ENCODE measurements at regions not wholly inside any gene's neighbourhood (a gene's known extent, or its start where the extent isn't known, plus 50 kb on each side); places are given as distances from the start of the nearest gene placed in this dataset.

GRCh38 chr5:1945606-1946005 lies 62.9 kb upstream of the IRX4 start:
- H2BK5ac ChIP-seq (ENCODE audit: low read depth, low read length): no peak overlapping the region
- H3K9me3 ChIP-seq (ENCODE audit: insufficient read depth in 2 of 2, low read depth in 1 of 2, low read length in 1 of 2): no peaks in the 10 kb centered on the region
- H4K8ac ChIP-seq (ENCODE audit: extremely low read depth, insufficient read depth, low read length): peak overlapping the region; percentile 2; the same call in 1 of the 2 replicates
- H4K5ac ChIP-seq (ENCODE audit: insufficient read length, low read depth, low read length): no peak overlapping the region
- no peak overlapping the region for H2BK15ac ChIP-seq (ENCODE audit: low read length)
- 87% methylated on average over 12 of the region's 13 CpGs; no CpG with 5 or more reads in 1 of the 2 experiments for WGBS, 2 experiments (ENCODE audit: extremely low coverage in 1 of 2, insufficient coverage in 1 of 2, insufficient read length in 1 of 2, insufficient replicate concordance in 2 of 2, low coverage in 1 of 2, low lambda C conversion rate in 2 of 2, missing lambda C conversion rate in 1 of 2)
- no peaks in the 10 kb centered on the region for H3K36me3 ChIP-seq (ENCODE audit: control insufficient read depth in 2 of 4, insufficient read depth in 4 of 4, low read length in 3 of 4)
- H3K79me1 ChIP-seq (ENCODE audit: low read depth, low read length): no peaks in the 10 kb centered on the region
- no peak overlapping the region for H2BK120ac ChIP-seq (replicated peaks; ENCODE audit: low read depth, low read length)
- POLR2A ChIA-PET (ENCODE audit: partially characterized antibody): no interaction called here
- H3K79me2 ChIP-seq (ENCODE audit: control insufficient read depth in 1 of 2, insufficient read depth in 2 of 2, low read length in 2 of 2): no peaks in the 10 kb centered on the region
- H3K18ac ChIP-seq (ENCODE audit: extremely low read depth, low read length): no peak overlapping the region
- H3K27me3 ChIP-seq (replicated peaks in 1 of 4; ENCODE audit: control insufficient read depth in 3 of 4, extremely low read depth in 1 of 4, insufficient read depth in 3 of 4, low read length in 3 of 4): peaks cover 0 to 3% (median 0%) of the 10 kb centered on the region in 4 experiments; a peak in 2 of 7 replicates
- CTCF ChIA-PET (ENCODE audit: partially characterized antibody): interaction anchor here (1.2 to 1.4 kb wide), 2 partner anchors 16 to 210 kb away, joined by 3 to 6 read pairs; no protein-coding TSS in a partner anchor
- H3K56ac ChIP-seq (replicated peaks; ENCODE audit: insufficient read length, low read depth, low read length): no peak overlapping the region
- no peak overlapping the region for H2AFZ ChIP-seq (ENCODE audit: low read length)
- no peak overlapping the region for H3K4me3 ChIP-seq (ENCODE audit: extremely low read depth in 1 of 4, insufficient read depth in 2 of 4, low read depth in 3 of 4, low read length in 4 of 4)
- no peak overlapping the region for H2AK5ac ChIP-seq (ENCODE audit: low read depth, low read length)
- FAIRE-seq (no peak), DNase-seq (ENCODE audit: low read depth in 1 of 2, low spot score in 2 of 2) (no peak)
- no peaks in the 10 kb centered on the region for H3K23me2 ChIP-seq (ENCODE audit: low read depth, low read length)
- no peak overlapping the region for H3K27ac ChIP-seq (ENCODE audit: low read depth, low read length)
- no peak overlapping the region for H2BK20ac ChIP-seq (ENCODE audit: low read length)
- H2BK12ac ChIP-seq (ENCODE audit: low read depth, low read length): no peak overlapping the region
- no peak overlapping the region for H3K23ac ChIP-seq (ENCODE audit: insufficient read length)
- H4K20me1 ChIP-seq (replicated peaks in 1 of 2; ENCODE audit: control insufficient read depth in 1 of 2, insufficient read depth in 2 of 2, low read length in 2 of 2): no peaks in the 10 kb centered on the region
- no peak overlapping the region for H3K9ac ChIP-seq (replicated peaks in 1 of 4; ENCODE audit: extremely low read depth in 1 of 4, low read depth in 3 of 4, low read length in 3 of 4)
- no peak overlapping the region for H3K4me2 ChIP-seq (ENCODE audit: insufficient read depth in 1 of 2, low read depth in 2 of 2, low read length in 2 of 2)
- no peak overlapping the region for H3K4ac ChIP-seq (replicated peaks; ENCODE audit: insufficient read length, low read depth, low read length)
- H4K91ac ChIP-seq (replicated peaks; ENCODE audit: insufficient read length, low read length): no peak overlapping the region
- no peaks in the 10 kb centered on the region for H3K4me1 ChIP-seq (replicated peaks in 1 of 4; ENCODE audit: control insufficient read depth in 3 of 4, insufficient read depth in 4 of 4, low read length in 3 of 4)
- H3K14ac ChIP-seq (ENCODE audit: insufficient read length): no peak overlapping the region
- TF ChIP-seq SP1 (IDR thresholded peaks at IDR 0.05; ENCODE audit: low read depth, low read length) (no peak), TEAD4 (IDR thresholded peaks at IDR 0.05; ENCODE audit: low read depth, low read length) (no peak), ATF3 (IDR thresholded peaks at IDR 0.05; ENCODE audit: insufficient read depth, low read depth, low read length) (no peak), RBBP5 (IDR thresholded peaks at IDR 0.05; ENCODE audit: borderline replicate concordance, low read depth, low read length) (no peak), SIN3A (conservative IDR thresholded peaks at IDR 0.05 in 1 of 2, IDR thresholded peaks at IDR 0.05 in 1 of 2; ENCODE audit: low read depth in 1 of 2, low read length in 2 of 2) (no peak), E2F6 (IDR thresholded peaks at IDR 0.05) (no peak), FOSL1 (IDR thresholded peaks at IDR 0.05; ENCODE audit: insufficient read depth, low read depth, low read length) (no peak), ASH2L (IDR thresholded peaks at IDR 0.05; ENCODE audit: low read length) (no peak), BRCA1 (IDR thresholded peaks at IDR 0.05; ENCODE audit: low read depth, low read length) (no peak), CREB1 (IDR thresholded peaks at IDR 0.05) (no peak), RXRA (IDR thresholded peaks at IDR 0.05; ENCODE audit: insufficient read depth, low read depth, low read length) (no peak), CHD1 (IDR thresholded peaks at IDR 0.05; ENCODE audit: low read depth, low read length) (no peak), HDAC6 (IDR thresholded peaks at IDR 0.05; ENCODE audit: low read depth, low read length) (no peak), MAFK (IDR thresholded peaks at IDR 0.05; ENCODE audit: low read depth, low read length) (no peak), BCL11A (IDR thresholded peaks at IDR 0.05; ENCODE audit: low read depth in 2 of 2, low read length in 2 of 2) (no peak)

Measured in H1 (cell line).